ENCODE measurements at regions not wholly inside any gene's neighbourhood (a gene's known extent, or its start where the extent isn't known, plus 50 kb on each side); places are given as distances from the start of the nearest gene placed in this dataset.

DNA sequence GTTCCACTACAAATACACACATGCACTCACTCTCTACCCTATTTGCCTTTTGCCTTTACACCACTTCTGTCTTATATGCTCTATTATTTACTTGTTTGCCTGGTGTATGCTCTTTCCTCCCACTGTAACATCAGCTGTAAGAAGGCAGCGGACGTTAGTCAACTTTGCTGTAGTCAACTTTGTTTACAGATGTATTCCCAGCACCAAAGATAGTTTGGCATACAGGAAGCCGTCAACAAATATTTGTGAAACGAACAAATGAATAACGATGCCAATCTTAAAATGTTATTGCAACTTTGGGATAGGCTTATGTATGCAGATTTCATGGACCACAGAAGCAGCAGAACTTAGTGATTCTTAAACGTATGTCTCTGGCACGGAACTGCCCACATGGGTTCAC lies 138.3 kb upstream of the GALNT2 start:
- TF ChIP-seq SP2 (tag by site-specific recombination; IDR thresholded peaks at IDR 0.05), result no peak
- TF ChIP-seq ZBTB17 (tag by site-specific recombination; IDR thresholded peaks at IDR 0.05), result no peak
- TF ChIP-seq ZNF830 (tag by site-specific recombination; IDR thresholded peaks at IDR 0.05; ENCODE audit: low read depth), result no peak
- no peak for TF ChIP-seq RBAK (tag by site-specific recombination; IDR thresholded peaks at IDR 0.05)
- TF ChIP-seq, protein P1, sequence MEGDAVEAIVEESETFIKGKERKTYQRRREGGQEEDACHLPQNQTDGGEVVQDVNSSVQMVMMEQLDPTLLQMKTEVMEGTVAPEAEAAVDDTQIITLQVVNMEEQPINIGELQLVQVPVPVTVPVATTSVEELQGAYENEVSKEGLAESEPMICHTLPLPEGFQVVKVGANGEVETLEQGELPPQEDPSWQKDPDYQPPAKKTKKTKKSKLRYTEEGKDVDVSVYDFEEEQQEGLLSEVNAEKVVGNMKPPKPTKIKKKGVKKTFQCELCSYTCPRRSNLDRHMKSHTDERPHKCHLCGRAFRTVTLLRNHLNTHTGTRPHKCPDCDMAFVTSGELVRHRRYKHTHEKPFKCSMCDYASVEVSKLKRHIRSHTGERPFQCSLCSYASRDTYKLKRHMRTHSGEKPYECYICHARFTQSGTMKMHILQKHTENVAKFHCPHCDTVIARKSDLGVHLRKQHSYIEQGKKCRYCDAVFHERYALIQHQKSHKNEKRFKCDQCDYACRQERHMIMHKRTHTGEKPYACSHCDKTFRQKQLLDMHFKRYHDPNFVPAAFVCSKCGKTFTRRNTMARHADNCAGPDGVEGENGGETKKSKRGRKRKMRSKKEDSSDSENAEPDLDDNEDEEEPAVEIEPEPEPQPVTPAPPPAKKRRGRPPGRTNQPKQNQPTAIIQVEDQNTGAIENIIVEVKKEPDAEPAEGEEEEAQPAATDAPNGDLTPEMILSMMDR (tag by site-specific recombination; IDR thresholded peaks at IDR 0.05), result no peak
- TF ChIP-seq ZNF677 (tag by site-specific recombination; IDR thresholded peaks at IDR 0.05), result no peak
- TF ChIP-seq ZNF530 (tag by site-specific recombination; IDR thresholded peaks at IDR 0.05; ENCODE audit: low read depth), result no peak
- TF ChIP-seq HOXA7 (CRISPR knock-in tag; IDR thresholded peaks at IDR 0.05; ENCODE audit: borderline replicate concordance), result no peak
- TF ChIP-seq ZNF174 (tag by site-specific recombination; IDR thresholded peaks at IDR 0.05), result no peak
- no peak for TF ChIP-seq SALL2 (tag by site-specific recombination; IDR thresholded peaks at IDR 0.05; ENCODE audit: borderline replicate concordance)
- TF ChIP-seq, protein P2, sequence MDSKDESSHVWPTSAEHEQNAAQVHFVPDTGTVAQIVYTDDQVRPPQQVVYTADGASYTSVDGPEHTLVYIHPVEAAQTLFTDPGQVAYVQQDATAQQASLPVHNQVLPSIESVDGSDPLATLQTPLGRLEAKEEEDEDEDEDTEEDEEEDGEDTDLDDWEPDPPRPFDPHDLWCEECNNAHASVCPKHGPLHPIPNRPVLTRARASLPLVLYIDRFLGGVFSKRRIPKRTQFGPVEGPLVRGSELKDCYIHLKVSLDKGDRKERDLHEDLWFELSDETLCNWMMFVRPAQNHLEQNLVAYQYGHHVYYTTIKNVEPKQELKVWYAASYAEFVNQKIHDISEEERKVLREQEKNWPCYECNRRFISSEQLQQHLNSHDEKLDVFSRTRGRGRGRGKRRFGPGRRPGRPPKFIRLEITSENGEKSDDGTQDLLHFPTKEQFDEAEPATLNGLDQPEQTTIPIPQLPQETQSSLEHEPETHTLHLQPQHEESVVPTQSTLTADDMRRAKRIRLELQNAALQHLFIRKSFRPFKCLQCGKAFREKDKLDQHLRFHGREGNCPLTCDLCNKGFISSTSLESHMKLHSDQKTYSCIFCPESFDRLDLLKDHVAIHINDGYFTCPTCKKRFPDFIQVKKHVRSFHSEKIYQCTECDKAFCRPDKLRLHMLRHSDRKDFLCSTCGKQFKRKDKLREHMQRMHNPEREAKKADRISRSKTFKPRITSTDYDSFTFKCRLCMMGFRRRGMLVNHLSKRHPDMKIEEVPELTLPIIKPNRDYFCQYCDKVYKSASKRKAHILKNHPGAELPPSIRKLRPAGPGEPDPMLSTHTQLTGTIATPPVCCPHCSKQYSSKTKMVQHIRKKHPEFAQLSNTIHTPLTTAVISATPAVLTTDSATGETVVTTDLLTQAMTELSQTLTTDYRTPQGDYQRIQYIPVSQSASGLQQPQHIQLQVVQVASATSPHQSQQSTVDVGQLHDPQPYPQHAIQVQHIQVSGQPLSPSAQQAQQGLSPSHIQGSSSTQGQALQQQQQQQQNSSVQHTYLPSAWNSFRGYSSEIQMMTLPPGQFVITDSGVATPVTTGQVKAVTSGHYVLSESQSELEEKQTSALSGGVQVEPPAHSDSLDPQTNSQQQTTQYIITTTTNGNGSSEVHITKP (tag by site-specific recombination; IDR thresholded peaks at IDR 0.05), result no peak
- TF ChIP-seq, protein P3, sequence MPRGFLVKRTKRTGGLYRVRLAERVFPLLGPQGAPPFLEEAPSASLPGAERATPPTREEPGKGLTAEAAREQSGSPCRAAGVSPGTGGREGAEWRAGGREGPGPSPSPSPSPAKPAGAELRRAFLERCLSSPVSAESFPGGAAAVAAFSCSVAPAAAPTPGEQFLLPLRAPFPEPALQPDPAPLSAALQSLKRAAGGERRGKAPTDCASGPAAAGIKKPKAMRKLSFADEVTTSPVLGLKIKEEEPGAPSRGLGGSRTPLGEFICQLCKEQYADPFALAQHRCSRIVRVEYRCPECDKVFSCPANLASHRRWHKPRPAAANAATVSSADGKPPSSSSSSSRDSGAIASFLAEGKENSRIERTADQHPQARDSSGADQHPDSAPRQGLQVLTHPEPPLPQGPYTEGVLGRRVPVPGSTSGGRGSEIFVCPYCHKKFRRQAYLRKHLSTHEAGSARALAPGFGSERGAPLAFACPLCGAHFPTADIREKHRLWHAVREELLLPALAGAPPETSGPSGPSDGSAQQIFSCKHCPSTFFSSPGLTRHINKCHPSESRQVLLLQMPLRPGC (tag by site-specific recombination; IDR thresholded peaks at IDR 0.05), result no peak
- no peak for TF ChIP-seq ZNF138 (tag by site-specific recombination; IDR thresholded peaks at IDR 0.05; ENCODE audit: borderline replicate concordance)
- TF ChIP-seq ZNF202 (tag by site-specific recombination; IDR thresholded peaks at IDR 0.05; ENCODE audit: borderline replicate concordance), result no peak

All from HEK293 (cell line).